RWPE2 (cell line): ENCODE measurements at regions not wholly inside any gene's neighbourhood (a gene's known extent, or its start where the extent isn't known, plus 50 kb on each side); places are given as distances from the start of the nearest gene placed in this dataset.
"Not testable (repeated sequence)": the region's sequence is repeated elsewhere in the genome, so short reads cannot be mapped to it uniquely, and the experiment has no call there.

Experiments
- ATAC-seq: fragments of 200-7000 bp; cut with Tn5 transposase; 3 replicates; pipeline ENCODE4 v1.9.1; 2021; ENCODE audit warnings: low read depth
- DNase-seq: peaks from one replicate; pipeline ENCODE4 v3.0.0-alpha.2; 2020; ENCODE audit warnings: low spot score
- H3K27ac ChIP-seq: fragments of 450-650 bp; 2 replicates; pipeline ENCODE4 v1.5.1; 2017; ENCODE audit warnings: mild to moderate bottlenecking; ENCODE audit not compliant: poor library complexity, severe bottlenecking
- H3K27me3 ChIP-seq: fragments of 250-450 bp; sonication (Bioruptor Pico); 2 replicates; pipeline ENCODE4 v1.5.1; 2021; ENCODE audit warnings: mild to moderate bottlenecking, moderate library complexity; ENCODE audit not compliant: insufficient read depth, poor library complexity, severe bottlenecking
- H3K36me3 ChIP-seq: fragments of 250-450 bp; sonication (Bioruptor Pico); 2 replicates; pipeline ENCODE4 v1.5.1; 2020; ENCODE audit warnings: low read depth, mild to moderate bottlenecking, moderate library complexity
- H3K4me1 ChIP-seq: fragments of 250-450 bp; sonication (Bioruptor Pico); 2 replicates; pipeline ENCODE4 v1.5.1; 2021; ENCODE audit warnings: mild to moderate bottlenecking, moderate library complexity; ENCODE audit not compliant: insufficient read depth, poor library complexity, severe bottlenecking
- H3K4me3 ChIP-seq: fragments of 250-450 bp; sonication (Bioruptor Pico); 2 replicates; pipeline ENCODE4 v1.5.1; 2021; ENCODE audit warnings: mild to moderate bottlenecking, moderate library complexity; ENCODE audit not compliant: severe bottlenecking
- H3K9me3 ChIP-seq: fragments of 250-450 bp; sonication (Bioruptor Pico); 2 replicates; pipeline ENCODE4 v1.5.1; 2021; ENCODE audit warnings: mild to moderate bottlenecking, moderate library complexity; ENCODE audit not compliant: severe bottlenecking
- CTCF ChIP-seq: fragments of 450-650 bp; IDR thresholded peaks from one replicate; pipeline ENCODE4 v1.5.1; 2017; ENCODE audit warnings: mild to moderate bottlenecking, moderate library complexity; ENCODE audit not compliant: poor library complexity, severe bottlenecking

GRCh38 chrY:26372480-26372879 is 750.6 kb downstream of the CDY1 start:
- not testable (repeated sequence) for ATAC-seq, H3K27me3 ChIP-seq, H3K27ac ChIP-seq, H3K4me1 ChIP-seq, H3K36me3 ChIP-seq, DNase-seq, H3K9me3 ChIP-seq, H3K4me3 ChIP-seq

- Histone ChIP-seq H3K36me3 (no peaks in the 10 kb centered on the region), H3K4me3 (no peak overlapping the region), H3K9me3 (no peaks in the 10 kb centered on the region), H3K27me3 (peaks cover 5% of the 10 kb centered on the region), H3K4me1 (no peaks in the 10 kb centered on the region), H3K27ac (no peak overlapping the region)
- TF ChIP-seq CTCF = no peak
- DNase-seq = no peak
- no peak for ATAC-seq
These were observed 786.9 kb downstream of the CDY1 start for GRCh38 chrY:26408671-26409328.

GRCh38 chrY:26409329-26409712 is 787.4 kb downstream of the CDY1 start:
- TF ChIP-seq CTCF = no peak
- Histone ChIP-seq H3K4me3 (no peak overlapping the region), H3K9me3 (no peaks in the 10 kb centered on the region), H3K27me3 (peaks cover 5% of the 10 kb centered on the region), H3K36me3 (no peaks in the 10 kb centered on the region), H3K4me1 (no peaks in the 10 kb centered on the region), H3K27ac (no peak overlapping the region)
- ATAC-seq (no peak), DNase-seq (no peak)
